Hepatocyte (in vitro differentiated cells): ENCODE measurements at regions not wholly inside any gene's neighbourhood (a gene's known extent, or its start where the extent isn't known, plus 50 kb on each side); places are given as distances from the start of the nearest gene placed in this dataset.

Experiments used
- DNase-seq: peaks from one replicate; pipeline ENCODE4 v3.0.0-alpha.2; 2016; ENCODE audit warnings: low spot score
- H2AFZ ChIP-seq: fragments of 200-600 bp; sonication (generic); 2 replicates; pipeline ENCODE4 v1.6.0; 2016; ENCODE audit warnings: antibody characterized with exemption, mild to moderate bottlenecking
- H3K27ac ChIP-seq: fragments of 200-600 bp; sonication (generic); 2 replicates; pipeline ENCODE4 v1.5.1; 2016; ENCODE audit warnings: mild to moderate bottlenecking
- H3K27me3 ChIP-seq: fragments of 200-600 bp; sonication (generic); 2 replicates; pipeline ENCODE4 v1.6.1; 2016
- H3K36me3 ChIP-seq: fragments of 200-600 bp; sonication (generic); replicated peaks from 2 replicates; pipeline ENCODE4 v1.5.1; 2016; ENCODE audit warnings: low read depth; ENCODE audit not compliant: insufficient read depth
- H3K4me1 ChIP-seq: fragments of 200-600 bp; sonication (generic); 2 replicates; pipeline ENCODE4 v1.5.1; 2016; ENCODE audit warnings: mild to moderate bottlenecking, moderate library complexity; ENCODE audit not compliant: insufficient read depth
- H3K4me2 ChIP-seq: fragments of 200-600 bp; sonication (generic); 2 replicates; pipeline ENCODE4 v1.6.0; 2016
- H3K4me3 ChIP-seq: fragments of 200-600 bp; sonication (generic); 2 replicates; pipeline ENCODE4 v1.5.1; 2016; ENCODE audit warnings: mild to moderate bottlenecking
- H3K79me2 ChIP-seq: fragments of 200-600 bp; sonication (generic); 2 replicates; pipeline ENCODE4 v1.6.0; 2017; ENCODE audit warnings: mild to moderate bottlenecking
- H3K9me2 ChIP-seq: fragments of 200-600 bp; sonication (generic); replicated peaks from 2 replicates; pipeline ENCODE4 v1.6.0; 2017; ENCODE audit warnings: mild to moderate bottlenecking; ENCODE audit not compliant: insufficient read depth
- H3K9me3 ChIP-seq: fragments of 200-600 bp; sonication (generic); 2 replicates; pipeline ENCODE4 v1.5.1; 2016; ENCODE audit warnings: low read depth, mild to moderate bottlenecking
- H4K20me1 ChIP-seq: fragments of 200-600 bp; sonication (generic); 2 replicates; pipeline ENCODE4 v1.6.0; 2016; ENCODE audit warnings: mild to moderate bottlenecking; ENCODE audit not compliant: insufficient read depth, poor library complexity, severe bottlenecking
- EZH2 ChIP-seq: fragments of 200-600 bp; sonication (generic); IDR thresholded peaks from 2 replicates; pipeline ENCODE4 v1.6.1; 2016; ENCODE audit warnings: antibody characterized with exemption, mild to moderate bottlenecking, borderline replicate concordance
- EZH2phosphoT487 ChIP-seq: fragments of 200-600 bp; sonication (generic); IDR thresholded peaks from one replicate; pipeline ENCODE4 v1.6.1; 2018; ENCODE audit warnings: antibody characterized with exemption, mild to moderate bottlenecking, low read depth, moderate library complexity; ENCODE audit not compliant: unreplicated experiment, severe bottlenecking
- WGBS: methylation state at CpG from one replicate; pipeline ENCODE4 v1.1.6; 2016; ENCODE audit warnings: low lambda C conversion rate; ENCODE audit errors: missing lambda C conversion rate; 5-methylcytosine and 5-hydroxymethylcytosine counted together
- TF ChIP-seq, protein P1 (sequence below): fragments of 200-600 bp; sonication (generic); IDR thresholded peaks from 2 replicates; pipeline ENCODE4 v1.5.1; 2016; ENCODE audit warnings: antibody characterized with exemption, mild to moderate bottlenecking; ENCODE audit not compliant: poor library complexity

DNA sequence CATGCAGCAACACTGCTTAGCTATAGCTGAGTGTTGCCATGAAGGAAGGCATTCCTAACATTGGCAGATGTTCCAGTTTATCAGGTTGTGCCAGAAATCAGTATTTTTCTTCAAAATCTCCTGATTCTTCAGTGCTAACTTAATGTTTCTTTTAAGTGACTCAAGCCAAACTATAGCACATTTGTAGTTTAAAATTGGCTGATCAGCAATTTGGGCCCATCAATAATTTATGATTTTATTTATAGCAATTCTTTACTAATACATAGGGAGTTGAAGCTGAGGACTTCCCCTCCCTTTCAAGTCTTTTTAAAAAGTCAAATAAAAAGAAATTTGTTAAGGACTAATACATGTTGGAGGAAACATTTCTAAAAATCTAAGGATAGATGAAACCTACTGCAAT lies 383.8 kb upstream of the KHDRBS2 start:
- H2AFZ ChIP-seq = no peak overlapping the region

DNA sequence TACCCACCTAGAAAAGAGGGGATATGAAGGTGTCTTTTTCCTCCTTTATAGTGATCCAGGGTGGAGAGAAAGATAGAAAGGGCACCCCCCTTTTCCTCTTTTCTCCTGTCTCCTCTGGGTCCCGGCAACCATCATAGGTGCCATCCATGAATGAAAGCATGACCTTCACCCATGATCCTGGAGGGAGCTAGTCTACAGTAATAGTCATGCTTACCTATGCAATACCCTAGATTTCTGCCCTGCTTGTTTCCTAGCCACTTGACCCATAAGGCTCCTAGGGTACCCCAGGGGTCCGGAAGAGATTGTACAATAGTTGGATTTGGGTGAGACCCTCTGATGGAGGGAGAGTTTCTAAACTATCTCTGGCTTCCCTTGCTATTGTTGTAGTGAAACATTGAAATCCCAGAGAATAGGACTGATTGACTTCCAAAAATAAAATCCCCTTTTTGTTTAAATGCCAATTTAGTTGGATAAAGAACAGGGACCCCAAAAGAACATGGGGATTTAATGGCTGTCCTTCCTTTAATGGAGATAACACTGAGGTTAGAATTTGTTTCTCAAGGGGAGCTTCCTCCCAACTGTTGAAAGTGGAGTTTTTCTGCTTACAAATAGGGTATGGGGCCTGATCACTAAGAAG lies 366.8 kb upstream of the KHDRBS2 start:
- Histone ChIP-seq H3K9me2 (no peaks in the 10 kb centered on the region), H3K27ac (no peak overlapping the region), H3K4me3 (no peak overlapping the region), H3K9me3 (peaks cover 9% of the 10 kb centered on the region), H3K4me2 (no peak overlapping the region), H3K27me3 (no peaks in the 10 kb centered on the region), H3K4me1 (no peaks in the 10 kb centered on the region), H4K20me1 (no peaks in the 10 kb centered on the region), H3K36me3 (no peaks in the 10 kb centered on the region), H2AFZ (no peak overlapping the region), H3K79me2 (no peaks in the 10 kb centered on the region)
- WGBS = 79% methylated on average over 2 of the region's 2 CpGs
- DNase-seq = no peak
- TF ChIP-seq EZH2 = no peak
- TF ChIP-seq, protein P1, sequence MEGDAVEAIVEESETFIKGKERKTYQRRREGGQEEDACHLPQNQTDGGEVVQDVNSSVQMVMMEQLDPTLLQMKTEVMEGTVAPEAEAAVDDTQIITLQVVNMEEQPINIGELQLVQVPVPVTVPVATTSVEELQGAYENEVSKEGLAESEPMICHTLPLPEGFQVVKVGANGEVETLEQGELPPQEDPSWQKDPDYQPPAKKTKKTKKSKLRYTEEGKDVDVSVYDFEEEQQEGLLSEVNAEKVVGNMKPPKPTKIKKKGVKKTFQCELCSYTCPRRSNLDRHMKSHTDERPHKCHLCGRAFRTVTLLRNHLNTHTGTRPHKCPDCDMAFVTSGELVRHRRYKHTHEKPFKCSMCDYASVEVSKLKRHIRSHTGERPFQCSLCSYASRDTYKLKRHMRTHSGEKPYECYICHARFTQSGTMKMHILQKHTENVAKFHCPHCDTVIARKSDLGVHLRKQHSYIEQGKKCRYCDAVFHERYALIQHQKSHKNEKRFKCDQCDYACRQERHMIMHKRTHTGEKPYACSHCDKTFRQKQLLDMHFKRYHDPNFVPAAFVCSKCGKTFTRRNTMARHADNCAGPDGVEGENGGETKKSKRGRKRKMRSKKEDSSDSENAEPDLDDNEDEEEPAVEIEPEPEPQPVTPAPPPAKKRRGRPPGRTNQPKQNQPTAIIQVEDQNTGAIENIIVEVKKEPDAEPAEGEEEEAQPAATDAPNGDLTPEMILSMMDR = no peak
- TF ChIP-seq EZH2phosphoT487 = no peak

More for the DNA sequence above, 383.8 kb upstream of the KHDRBS2 start:
- Histone ChIP-seq H3K79me2 (no peaks in the 10 kb centered on the region), H3K27me3 (no peaks in the 10 kb centered on the region), H3K27ac (no peak overlapping the region), H3K9me3 (no peaks in the 10 kb centered on the region), H3K4me2 (no peak overlapping the region), H4K20me1 (no peaks in the 10 kb centered on the region), H3K4me3 (no peak overlapping the region), H3K9me2 (no peaks in the 10 kb centered on the region), H3K36me3 (no peaks in the 10 kb centered on the region), H3K4me1 (no peaks in the 10 kb centered on the region)
- TF ChIP-seq EZH2phosphoT487 (no peak), EZH2 (no peak)
- TF ChIP-seq, protein P1 = no peak
- DNase-seq = no peak

DNA sequence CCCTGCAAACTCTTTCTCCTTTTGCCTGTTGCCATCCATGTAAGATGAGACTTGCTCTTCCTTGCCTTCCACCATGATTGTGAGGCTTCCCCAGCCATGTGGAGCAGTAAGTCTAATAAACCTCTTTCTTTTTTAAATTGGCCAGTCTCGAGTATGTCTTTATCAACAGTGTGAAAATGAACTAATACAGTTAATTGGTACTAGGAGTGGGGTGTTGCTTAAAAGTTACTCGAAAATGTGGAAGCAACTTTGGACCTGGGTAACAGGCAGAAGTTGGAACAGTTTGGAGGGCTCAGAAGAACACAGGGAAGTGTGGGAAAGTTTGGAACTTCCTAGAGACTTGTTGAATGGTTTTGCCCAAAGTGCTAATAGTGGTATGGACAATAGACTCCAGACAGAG lies 359.2 kb upstream of the KHDRBS2 start:
- H3K9me3 ChIP-seq = no peaks in the 10 kb centered on the region
- H3K79me2 ChIP-seq = no peaks in the 10 kb centered on the region
- TF ChIP-seq EZH2phosphoT487 (no peak), EZH2 (no peak)
- TF ChIP-seq, protein P1 = no peak
- no peak overlapping the region for H3K4me3 ChIP-seq
- no peaks in the 10 kb centered on the region for H3K36me3 ChIP-seq
- WGBS = 74% methylated on average over 2 of the region's 2 CpGs
- H2AFZ ChIP-seq = no peak overlapping the region
- no peak overlapping the region for H3K27ac ChIP-seq
- H4K20me1 ChIP-seq = no peaks in the 10 kb centered on the region
- no peaks in the 10 kb centered on the region for H3K27me3 ChIP-seq
- H3K4me2 ChIP-seq = no peak overlapping the region
- no peak for DNase-seq
- no peaks in the 10 kb centered on the region for H3K9me2 ChIP-seq
- H3K4me1 ChIP-seq = no peaks in the 10 kb centered on the region
